C4-2B (cell line): ENCODE measurements at regions not wholly inside any gene's neighbourhood (a gene's known extent, or its start where the extent isn't known, plus 50 kb on each side); places are given as distances from the start of the nearest gene placed in this dataset.

Experiments used
- H3K27ac ChIP-seq: fragments of 450-650 bp; 2 replicates; pipeline ENCODE4 v1.5.1; 2017
- ZFX ChIP-seq: fragments of 450-650 bp; IDR thresholded peaks from 2 replicates; pipeline ENCODE4 v1.6.1; 2017
- TF ChIP-seq, protein P1 (sequence below): fragments of 450-650 bp; conservative IDR thresholded peaks from 2 replicates; pipeline ENCODE4 v1.5.1; 2017; ENCODE audit warnings: mild to moderate bottlenecking

DNA sequence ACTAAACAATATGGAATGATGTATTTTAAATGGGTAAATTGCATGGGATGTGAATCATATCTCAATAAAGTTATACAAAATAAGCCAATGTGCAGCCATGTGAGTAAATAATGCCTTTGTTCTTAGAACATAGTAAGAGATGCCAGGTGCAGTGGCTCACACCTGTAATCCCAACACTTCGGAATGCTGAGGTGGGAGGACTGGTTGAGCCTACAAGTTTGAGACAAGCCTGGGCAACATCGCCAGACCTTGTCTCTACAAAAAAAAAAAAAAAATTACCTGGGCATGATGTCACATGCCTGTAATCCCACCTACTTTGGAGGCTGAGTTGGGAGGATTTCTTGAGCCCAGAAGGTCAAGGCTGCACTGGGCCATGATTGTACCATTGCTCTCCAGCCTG lies 230.7 kb downstream of the RFC3 start:
- no peak for TF ChIP-seq ZFX
- TF ChIP-seq, protein P1, sequence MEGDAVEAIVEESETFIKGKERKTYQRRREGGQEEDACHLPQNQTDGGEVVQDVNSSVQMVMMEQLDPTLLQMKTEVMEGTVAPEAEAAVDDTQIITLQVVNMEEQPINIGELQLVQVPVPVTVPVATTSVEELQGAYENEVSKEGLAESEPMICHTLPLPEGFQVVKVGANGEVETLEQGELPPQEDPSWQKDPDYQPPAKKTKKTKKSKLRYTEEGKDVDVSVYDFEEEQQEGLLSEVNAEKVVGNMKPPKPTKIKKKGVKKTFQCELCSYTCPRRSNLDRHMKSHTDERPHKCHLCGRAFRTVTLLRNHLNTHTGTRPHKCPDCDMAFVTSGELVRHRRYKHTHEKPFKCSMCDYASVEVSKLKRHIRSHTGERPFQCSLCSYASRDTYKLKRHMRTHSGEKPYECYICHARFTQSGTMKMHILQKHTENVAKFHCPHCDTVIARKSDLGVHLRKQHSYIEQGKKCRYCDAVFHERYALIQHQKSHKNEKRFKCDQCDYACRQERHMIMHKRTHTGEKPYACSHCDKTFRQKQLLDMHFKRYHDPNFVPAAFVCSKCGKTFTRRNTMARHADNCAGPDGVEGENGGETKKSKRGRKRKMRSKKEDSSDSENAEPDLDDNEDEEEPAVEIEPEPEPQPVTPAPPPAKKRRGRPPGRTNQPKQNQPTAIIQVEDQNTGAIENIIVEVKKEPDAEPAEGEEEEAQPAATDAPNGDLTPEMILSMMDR, result no peak
- no peak overlapping the region for H3K27ac ChIP-seq

DNA sequence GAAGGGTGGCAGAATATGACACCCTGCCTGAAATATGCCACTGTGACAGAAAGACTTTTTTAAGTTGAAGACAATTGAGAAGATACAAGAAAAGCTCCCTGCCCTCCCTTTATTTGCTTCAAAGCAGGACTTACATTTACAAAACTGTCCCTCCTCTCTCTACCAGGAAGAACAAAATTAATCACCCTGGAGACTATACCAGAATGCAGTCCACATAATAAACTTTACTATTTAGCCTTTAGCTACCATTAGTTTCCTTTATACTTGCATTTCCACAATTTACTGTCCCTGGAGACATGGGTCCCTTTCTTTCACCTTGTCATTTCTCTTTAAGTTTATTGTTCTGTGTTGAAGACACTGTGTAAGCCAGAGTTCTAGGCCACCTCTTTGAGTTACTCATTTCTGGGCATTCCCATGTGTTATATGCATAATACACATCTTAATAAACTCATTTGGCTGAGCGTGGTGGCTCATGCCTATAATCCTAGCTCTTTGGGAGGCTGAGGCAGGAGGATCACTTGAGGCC lies 238.8 kb downstream of the RFC3 start:
- H3K27ac ChIP-seq, result no peak overlapping the region
- TF ChIP-seq, protein P1, result no peak
- TF ChIP-seq ZFX, result no peak

GRCh38 chr13:34064456-34065205 lies 246.7 kb downstream of the RFC3 start:
- TF ChIP-seq, protein P1, result no peak
- no peak for TF ChIP-seq ZFX
- no peak overlapping the region for H3K27ac ChIP-seq

DNA sequence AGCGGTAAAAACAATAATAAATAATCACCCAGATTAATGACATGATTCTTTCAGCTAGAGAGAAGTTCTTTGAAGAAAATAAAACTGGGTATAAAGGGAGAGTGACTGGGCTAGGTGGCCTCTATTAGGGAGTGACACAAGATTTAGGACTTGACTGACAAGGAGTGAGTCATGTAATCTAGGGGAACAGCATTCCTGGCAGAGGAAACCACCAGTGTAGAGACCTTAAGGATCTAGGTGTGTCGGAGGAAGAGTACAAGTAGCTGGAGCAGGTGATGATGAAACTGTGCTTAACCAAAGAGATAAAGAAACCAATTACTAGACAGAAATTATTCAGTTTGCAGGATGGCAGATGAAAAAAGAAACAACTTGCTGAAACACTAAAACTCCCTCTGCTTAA lies 248.0 kb downstream of the RFC3 start:
- TF ChIP-seq, protein P1, result no peak
- TF ChIP-seq ZFX, result no peak
- H3K27ac ChIP-seq, result no peak overlapping the region

DNA sequence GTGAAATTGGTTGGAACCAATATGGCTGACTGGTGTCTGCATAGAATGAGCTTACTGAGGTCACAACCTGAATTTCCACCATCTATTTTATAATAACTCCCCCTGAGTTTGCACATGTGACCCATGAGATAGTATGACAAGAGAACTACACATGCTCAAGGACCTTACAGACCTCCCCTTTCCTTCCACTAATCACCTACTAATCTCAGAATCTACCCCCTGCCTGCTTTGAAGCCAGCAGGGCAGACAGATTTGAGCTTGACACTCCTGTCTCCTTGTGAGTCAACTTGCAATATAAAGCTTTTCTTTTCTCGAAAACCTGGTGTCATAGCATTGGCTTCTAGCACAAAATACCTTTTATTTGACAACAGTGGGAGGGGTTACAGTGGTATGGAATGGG lies 248.4 kb downstream of the RFC3 start:
- TF ChIP-seq, protein P1, result no peak
- TF ChIP-seq ZFX, result no peak

GRCh38 chr13:34070006-34070405 lies 252.1 kb downstream of the RFC3 start:
- H3K27ac ChIP-seq, result no peak overlapping the region
- TF ChIP-seq, protein P1, result no peak

More for the DNA sequence above, 248.4 kb downstream of the RFC3 start:
- no peak overlapping the region for H3K27ac ChIP-seq

GRCh38 chr13:34070544-34071303 lies 252.8 kb downstream of the RFC3 start:
- H3K27ac ChIP-seq, result no peak overlapping the region
- no peak for TF ChIP-seq ZFX
- TF ChIP-seq, protein P1, result no peak
